H9 (cell line): ENCODE measurements at regions not wholly inside any gene's neighbourhood (a gene's known extent, or its start where the extent isn't known, plus 50 kb on each side); places are given as distances from the start of the nearest gene placed in this dataset.

Source experiments
- DNase-seq: peaks from one replicate; pipeline ENCODE4 v3.0.0-alpha.2; 2017
- H2AFZ ChIP-seq: one replicate; pipeline ENCODE4 v1.6.1; 2013; ENCODE audit warnings: mild to moderate bottlenecking, low read length, control low read depth, moderate library complexity
- H2AK5ac ChIP-seq: 2 replicates; pipeline ENCODE4 v1.6.1; 2013; ENCODE audit warnings: low read length, control low read depth, mixed read lengths; ENCODE audit not compliant: insufficient read length
- H2BK120ac ChIP-seq: one replicate; pipeline ENCODE4 v1.6.1; 2013; ENCODE audit warnings: low read depth, mild to moderate bottlenecking, low read length, control low read depth, inconsistent platforms; ENCODE audit not compliant: poor library complexity, severe bottlenecking
- H2BK12ac ChIP-seq: 2 replicates; pipeline ENCODE4 v1.6.1; 2013; ENCODE audit warnings: low read length, control low read depth, mixed read lengths, low read depth; ENCODE audit not compliant: insufficient read length
- H2BK15ac ChIP-seq: 2 replicates; pipeline ENCODE4 v1.6.1; 2013; ENCODE audit warnings: low read depth, low read length, control low read depth
- H2BK20ac ChIP-seq: one replicate; pipeline ENCODE4 v1.6.1; 2013; ENCODE audit warnings: low read depth, mild to moderate bottlenecking, low read length, control low read depth, inconsistent platforms; ENCODE audit not compliant: poor library complexity, severe bottlenecking
- H2BK5ac ChIP-seq: 2 replicates; pipeline ENCODE4 v1.6.1; 2013; ENCODE audit warnings: low read length, control low read depth, mixed read lengths; ENCODE audit not compliant: insufficient read length
- H3K14ac ChIP-seq: 2 replicates; pipeline ENCODE4 v1.6.1; 2013; ENCODE audit warnings: low read length, control low read depth; ENCODE audit not compliant: insufficient read depth
- H3K18ac ChIP-seq: 2 replicates; pipeline ENCODE4 v1.6.1; 2013; ENCODE audit warnings: low read depth, mild to moderate bottlenecking, mixed read lengths, low read length, control low read depth; ENCODE audit not compliant: insufficient read length
- H3K23ac ChIP-seq: 2 replicates; pipeline ENCODE4 v1.6.1; 2013; ENCODE audit warnings: low read length, control low read depth, mixed read lengths, low read depth; ENCODE audit not compliant: insufficient read length
- H3K23me2 ChIP-seq: 2 replicates; pipeline ENCODE4 v1.6.1; 2013; ENCODE audit warnings: low read depth, mild to moderate bottlenecking, mixed read lengths, low read length, control low read depth; ENCODE audit not compliant: insufficient read length, poor library complexity, severe bottlenecking
- H3K27ac ChIP-seq: 2 replicates; pipeline ENCODE4 v1.5.1; 2013; ENCODE audit warnings: low read length, control low read depth, mixed read lengths, low read depth; ENCODE audit not compliant: insufficient read length
- H3K27me3 ChIP-seq: 2 replicates; pipeline ENCODE4 v1.6.1; 2013; ENCODE audit warnings: low read length, control low read depth, inconsistent platforms; ENCODE audit not compliant: insufficient read depth
- H3K4ac ChIP-seq: 2 replicates; pipeline ENCODE4 v1.6.1; 2013; ENCODE audit warnings: low read depth, mild to moderate bottlenecking, control low read depth, inconsistent platforms, low read length, moderate library complexity
- H3K4me1 ChIP-seq: 2 replicates; pipeline ENCODE4 v1.6.1; 2013; ENCODE audit warnings: low read length, control low read depth, inconsistent platforms; ENCODE audit not compliant: insufficient read depth
- H3K4me2 ChIP-seq: 2 replicates; pipeline ENCODE4 v1.6.1; 2013; ENCODE audit warnings: low read length, control low read depth, mixed read lengths; ENCODE audit not compliant: insufficient read length, insufficient read depth
- H3K56ac ChIP-seq: 2 replicates; pipeline ENCODE4 v1.6.1; 2013; ENCODE audit warnings: low read depth, mild to moderate bottlenecking, mixed read lengths, low read length, control low read depth; ENCODE audit not compliant: insufficient read length
- H3K79me1 ChIP-seq: 2 replicates; pipeline ENCODE4 v1.6.1; 2013; ENCODE audit warnings: low read depth, mild to moderate bottlenecking, moderate library complexity, low read length, control low read depth, inconsistent platforms; ENCODE audit not compliant: insufficient read depth, poor library complexity, severe bottlenecking
- H3K79me2 ChIP-seq: 2 replicates; pipeline ENCODE4 v1.6.1; 2013; ENCODE audit warnings: low read length, control low read depth, inconsistent platforms; ENCODE audit not compliant: insufficient read depth
- H3K9ac ChIP-seq: 2 replicates; pipeline ENCODE4 v1.6.1; 2013; ENCODE audit warnings: low read length, control low read depth, mixed read lengths; ENCODE audit not compliant: insufficient read length; ENCODE audit errors: extremely low read depth
- H3K9me3 ChIP-seq: one replicate; pipeline ENCODE4 v1.6.1; 2013; ENCODE audit warnings: low read depth, low read length, inconsistent platforms; ENCODE audit not compliant: control insufficient read depth
- H3T11ph ChIP-seq: one replicate; pipeline ENCODE4 v1.6.1; 2013; ENCODE audit warnings: mild to moderate bottlenecking, low read length, control low read depth, inconsistent platforms
- H4K20me1 ChIP-seq: one replicate; pipeline ENCODE4 v1.6.1; 2013; ENCODE audit not compliant: control insufficient read depth, insufficient read length, insufficient read depth
- H4K5ac ChIP-seq: 2 replicates; pipeline ENCODE4 v1.6.1; 2013; ENCODE audit warnings: low read depth, mild to moderate bottlenecking, mixed read lengths, low read length, control low read depth; ENCODE audit not compliant: insufficient read length
- H4K8ac ChIP-seq: replicated peaks from 2 replicates; pipeline ENCODE4 v1.6.1; 2013; ENCODE audit warnings: low read length, control low read depth, mixed read lengths, low read depth; ENCODE audit not compliant: insufficient read length
- H4K91ac ChIP-seq: 2 replicates; pipeline ENCODE4 v1.6.1; 2013; ENCODE audit warnings: low read depth, mild to moderate bottlenecking, moderate library complexity, mixed read lengths, low read length, control low read depth; ENCODE audit not compliant: insufficient read length
- H3K27ac Mint-ChIP-seq, 3 experiments: 2 replicates in 2 of 3; 3 replicates in 1 of 3; pipeline ENCODE4 v1.8.0; 2020 to 2021; ENCODE audit warnings: mixed read lengths in 3 of 3, mild to moderate bottlenecking in 1 of 3, moderate library complexity in 1 of 3
- H3K27me3 Mint-ChIP-seq: 2 replicates; pipeline ENCODE4 v1.8.0; 2021; ENCODE audit warnings: low read depth, mild to moderate bottlenecking, moderate library complexity, mixed read lengths
- H3K36me3 Mint-ChIP-seq, 3 experiments: 2 replicates in 2 of 3; 3 replicates in 1 of 3; pipeline ENCODE4 v1.8.0; 2020 to 2021; ENCODE audit warnings: low read depth in 3 of 3, mixed read lengths in 3 of 3; ENCODE audit not compliant: insufficient read depth in 1 of 3
- H3K4me1 Mint-ChIP-seq, 2 experiments: 2 replicates each; pipeline ENCODE4 v1.8.0; 2020; ENCODE audit warnings: mixed read lengths in 2 of 2
- H3K4me3 Mint-ChIP-seq, 2 experiments: 2 replicates in 1 of 2; 3 replicates in 1 of 2; pipeline ENCODE4 v1.8.0; 2020 to 2021; ENCODE audit warnings: mild to moderate bottlenecking in 2 of 2, mixed read lengths in 2 of 2, moderate library complexity in 1 of 2
- H3K9me3 Mint-ChIP-seq, 2 experiments: 2 replicates in 1 of 2; 3 replicates in 1 of 2; pipeline ENCODE4 v1.8.0; 2020; ENCODE audit warnings: mild to moderate bottlenecking in 2 of 2, mixed read lengths in 2 of 2, moderate library complexity in 1 of 2
- CTCF ChIP-seq: fragments of 200-600 bp; sonication (generic); conservative IDR thresholded peaks from 3 replicates; pipeline ENCODE4 v1.8.0; 2021; ENCODE audit warnings: antibody characterized with exemption, mild to moderate bottlenecking
- WGBS: extraction: QIAGEN DNeasy Blood & Tissue Kit; methylation state at CpG from one replicate; pipeline ENCODE4 v1.1.7; 2013; ENCODE audit warnings: missing lambda C conversion rate, low lambda C conversion rate, mixed read lengths; ENCODE audit not compliant: insufficient read length; ENCODE audit errors: extremely low coverage; 5-methylcytosine and 5-hydroxymethylcytosine counted together

GRCh38 chr12:68497702-68498101, 113.0 kb upstream of the RAP1B start:
- no peak overlapping the region for H3K4me3 Mint-ChIP-seq
- no peaks in the 10 kb centered on the region for H3K27me3 ChIP-seq
- no peak overlapping the region for H2BK15ac ChIP-seq
- no peaks in the 10 kb centered on the region for H4K20me1 ChIP-seq
- no peaks in the 10 kb centered on the region for H3K4me1 ChIP-seq
- no peak overlapping the region for H3K4me2 ChIP-seq
- H3K27ac ChIP-seq, result no peak overlapping the region
- no peak for TF ChIP-seq CTCF
- H3T11ph ChIP-seq, result no peak overlapping the region
- no peak overlapping the region for H2BK120ac ChIP-seq
- no peak overlapping the region for H2AK5ac ChIP-seq
- no peaks in the 10 kb centered on the region for H3K9me3 Mint-ChIP-seq
- no peak overlapping the region for H4K91ac ChIP-seq
- H3K23ac ChIP-seq, result no peak overlapping the region
- H3K4ac ChIP-seq, result no peak overlapping the region
- H2BK12ac ChIP-seq, result no peak overlapping the region
- no peak for DNase-seq
- no peaks in the 10 kb centered on the region for H3K36me3 Mint-ChIP-seq
- H3K79me1 ChIP-seq, result no peaks in the 10 kb centered on the region
- H3K79me2 ChIP-seq, result no peaks in the 10 kb centered on the region
- no peak overlapping the region for H3K18ac ChIP-seq
- no CpG with 5 or more reads among the region's 3 CpGs for WGBS
- H3K9me3 ChIP-seq, result no peaks in the 10 kb centered on the region
- H2BK20ac ChIP-seq, result no peak overlapping the region
- H3K27ac Mint-ChIP-seq, result no peak overlapping the region
- no peak overlapping the region for H3K56ac ChIP-seq
- peaks cover 2% of the 10 kb centered on the region; the same call in 1 of the 2 replicates for H3K27me3 Mint-ChIP-seq
- no peak overlapping the region for H3K9ac ChIP-seq
- peaks cover 2 to 4% of the 10 kb centered on the region in 2 experiments; a peak in 2 of 4 replicates for H3K4me1 Mint-ChIP-seq
- no peak overlapping the region for H4K8ac ChIP-seq
- H4K5ac ChIP-seq, result no peak overlapping the region
- H2AFZ ChIP-seq, result no peak overlapping the region
- H3K14ac ChIP-seq, result no peak overlapping the region
- no peaks in the 10 kb centered on the region for H3K23me2 ChIP-seq
- H2BK5ac ChIP-seq, result no peak overlapping the region
